GM12892 (cell line): ENCODE measurements at regions not wholly inside any gene's neighbourhood (a gene's known extent, or its start where the extent isn't known, plus 50 kb on each side); places are given as distances from the start of the nearest gene placed in this dataset.

Source experiments
- POLR2A ChIP-seq: IDR thresholded peaks from 2 replicates; pipeline ENCODE4 v1.6.1; 2011; ENCODE audit warnings: low read depth, low read length, control low read depth
- POLR2AphosphoS5 ChIP-seq: IDR thresholded peaks from 2 replicates; pipeline ENCODE4 v1.6.1; 2011; ENCODE audit warnings: low read depth, low read length, control low read depth

DNA sequence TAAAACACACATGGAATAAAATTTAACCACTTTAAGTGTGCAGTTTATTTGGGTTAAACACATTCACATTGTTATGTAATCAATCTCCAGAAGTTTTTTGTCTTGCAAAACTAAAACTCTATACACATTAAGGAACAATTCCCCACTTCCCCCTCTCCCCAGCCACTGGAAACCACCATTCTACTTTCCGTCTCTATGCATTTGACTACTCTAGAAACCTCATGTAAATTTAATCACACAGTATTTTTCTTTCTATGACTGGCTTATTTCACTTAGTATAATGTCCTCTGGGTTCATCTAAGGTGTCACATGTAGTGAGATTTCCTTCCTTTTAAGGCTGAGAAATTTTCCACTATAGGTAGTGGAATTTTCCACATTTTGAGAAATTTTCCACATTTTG lies 568.7 kb upstream of the UBE2E2 start:
- TF ChIP-seq POLR2A = no peak
- no peak for TF ChIP-seq POLR2AphosphoS5
